Dedifferentiated amniotic fluid mesenchymal stem cell (primary cell): ENCODE measurements at regions not wholly inside any gene's neighbourhood (a gene's known extent, or its start where the extent isn't known, plus 50 kb on each side); places are given as distances from the start of the nearest gene placed in this dataset.
"Not testable (repeated sequence)": the region's sequence is repeated elsewhere in the genome, so short reads cannot be mapped to it uniquely, and the experiment has no call there.

Experiments
- DNase-seq: peaks from one replicate; pipeline ENCODE4 v3.0.0-alpha.2; 2016; ENCODE audit errors: extremely low spot score

DNA sequence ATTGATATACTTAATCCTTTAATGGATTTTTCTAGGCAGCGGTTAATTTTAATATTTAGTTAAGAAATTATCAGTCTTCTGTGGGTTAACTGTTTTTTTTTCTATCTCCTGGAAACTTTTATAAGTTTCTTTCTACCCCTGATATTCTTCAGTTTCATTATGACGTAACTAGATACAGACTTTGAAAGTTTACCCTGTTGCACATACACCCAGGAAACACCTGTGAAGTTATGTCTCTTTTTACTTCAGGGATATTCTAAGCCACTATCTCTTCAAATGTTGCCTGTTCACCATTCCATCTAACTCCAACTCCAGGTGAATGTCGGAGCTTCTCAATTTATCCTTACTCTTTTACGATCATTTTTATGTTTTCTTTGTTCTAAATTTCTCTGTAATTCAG, 329.0 kb downstream of the ICE1 start:
- DNase-seq, result no peak

DNA sequence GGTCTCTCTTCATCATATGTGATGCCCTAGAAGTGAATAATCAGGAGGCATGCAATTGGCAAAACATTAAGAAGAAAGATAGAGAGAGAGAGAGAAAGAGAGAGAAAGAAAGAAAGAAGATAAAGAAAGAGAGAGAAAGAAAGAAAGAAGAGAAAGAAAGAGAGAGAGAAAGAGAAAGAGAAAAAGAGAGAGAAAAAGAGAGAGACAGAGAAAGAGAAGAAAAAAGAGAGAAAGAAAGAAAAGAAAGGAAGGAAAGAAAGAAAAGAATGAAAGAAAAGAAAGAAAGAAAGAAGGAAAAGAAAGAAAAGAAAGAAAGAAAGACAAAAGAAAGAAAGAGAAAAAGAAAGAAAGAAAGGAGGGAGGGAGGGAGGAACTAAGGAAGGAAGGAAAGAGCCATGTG, 318.9 kb downstream of the ICE1 start:
- no peak for DNase-seq

DNA sequence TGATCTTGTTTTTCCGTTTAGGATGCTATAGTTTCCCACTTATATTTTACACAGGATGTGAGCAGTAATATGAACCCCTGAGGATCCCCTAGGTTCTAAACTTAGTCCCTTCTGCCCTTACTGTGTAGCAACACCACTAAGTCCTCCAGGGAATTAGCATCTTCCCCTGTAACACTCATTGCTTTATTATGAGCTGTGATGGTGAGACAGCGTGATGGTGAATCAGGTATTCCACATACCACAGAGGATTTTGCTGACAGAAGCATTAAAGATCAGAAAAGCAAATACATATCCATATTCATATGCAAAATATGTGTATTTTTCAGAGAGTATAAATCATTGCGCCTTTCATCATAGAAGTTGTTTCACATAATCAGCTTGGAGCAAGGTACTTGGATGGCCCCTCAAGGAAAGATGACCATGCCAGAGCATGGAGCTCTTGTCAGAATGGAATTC, 317.0 kb downstream of the ICE1 start:
- no peak for DNase-seq

DNA sequence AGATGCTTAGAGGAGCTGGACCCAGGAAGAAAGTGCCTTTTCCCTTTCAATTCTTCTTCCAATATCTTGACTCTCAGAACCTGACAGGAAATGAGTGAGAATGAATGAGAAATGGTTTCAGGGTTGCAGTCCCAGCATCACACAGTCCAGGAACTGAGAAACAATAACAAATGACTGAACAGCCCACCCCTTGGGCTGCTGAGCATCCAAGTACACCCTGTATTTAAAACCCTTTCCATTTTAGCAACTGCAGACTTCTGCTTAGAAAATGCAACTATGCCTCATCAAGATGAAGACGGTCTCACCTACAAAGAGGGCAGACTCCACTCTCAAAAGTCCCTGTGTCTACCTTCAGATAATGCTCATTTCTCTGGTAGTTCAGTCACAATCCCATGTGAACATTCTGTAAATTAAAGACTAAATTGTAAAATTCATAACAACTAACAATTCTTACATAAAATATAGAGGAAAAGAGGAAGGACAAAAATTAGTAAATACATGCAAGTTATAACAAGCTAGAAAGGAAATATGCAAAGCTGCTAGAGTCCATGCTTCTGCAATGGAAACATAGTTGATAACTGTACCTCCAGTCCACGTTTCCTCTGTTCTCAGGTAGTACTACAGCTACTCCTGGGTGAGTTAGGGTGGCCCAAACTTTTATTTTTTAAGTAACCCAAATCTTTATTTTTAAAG, 316.5 kb downstream of the ICE1 start:
- no peak for DNase-seq

DNA sequence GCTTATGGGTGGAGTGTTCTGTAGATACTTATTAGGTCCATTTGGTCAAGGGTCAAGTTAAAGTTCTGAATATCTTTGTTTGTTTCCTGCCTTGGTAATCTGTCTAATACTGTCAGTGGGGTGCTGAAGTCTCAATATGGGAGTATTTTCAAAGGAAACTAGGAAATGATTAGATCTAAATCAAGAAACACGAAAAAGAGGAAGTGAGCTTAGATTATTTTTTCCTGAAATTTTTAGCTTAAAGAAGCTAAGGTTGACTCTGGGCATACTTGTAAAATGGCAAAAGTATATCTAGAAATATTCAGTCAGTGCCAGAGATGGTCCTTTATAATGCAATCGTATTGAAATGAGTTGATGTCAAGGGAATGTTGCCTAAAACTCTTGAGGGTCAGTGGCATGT, 313.5 kb downstream of the ICE1 start:
- DNase-seq, result no peak

DNA sequence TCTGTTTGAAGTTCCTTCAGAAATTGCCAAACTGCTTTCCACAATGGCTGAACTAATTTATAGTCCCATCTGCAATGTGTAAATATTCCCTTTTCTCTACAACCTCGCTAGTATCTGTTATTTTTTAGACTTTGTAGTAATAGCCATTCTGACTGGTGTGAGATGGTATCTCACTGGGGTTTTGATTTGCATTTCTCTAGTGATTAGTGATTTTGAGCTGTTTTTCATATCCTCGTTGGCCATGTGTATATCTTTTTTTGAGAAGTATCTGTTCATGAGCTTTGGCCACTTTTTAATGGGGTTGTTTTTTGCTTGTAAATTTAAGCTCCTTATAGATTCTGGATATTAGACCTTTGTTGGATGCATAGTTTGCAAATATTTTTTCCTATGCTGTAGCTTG, 310.6 kb downstream of the ICE1 start:
- not testable (repeated sequence) for DNase-seq

DNA sequence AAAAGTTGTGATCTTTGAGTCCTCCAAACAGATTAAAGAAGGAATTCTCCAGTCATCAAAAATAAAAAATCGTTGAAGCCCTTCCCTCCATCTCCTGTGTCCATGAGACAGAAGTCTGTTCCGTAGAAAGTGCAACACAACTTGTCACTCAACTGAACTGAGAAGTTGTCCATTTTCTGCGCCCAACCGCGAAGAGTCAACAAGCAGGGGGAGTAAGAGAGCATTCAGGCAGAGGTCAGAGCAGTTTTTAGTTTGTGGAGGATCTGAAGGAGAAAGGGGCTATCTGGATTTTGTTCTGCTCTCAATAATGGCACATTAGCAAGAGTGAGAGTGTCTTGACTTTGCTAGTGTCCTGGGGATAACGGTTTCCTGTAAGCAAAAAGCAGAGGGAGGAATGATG, 303.9 kb downstream of the ICE1 start:
- no peak for DNase-seq

DNA sequence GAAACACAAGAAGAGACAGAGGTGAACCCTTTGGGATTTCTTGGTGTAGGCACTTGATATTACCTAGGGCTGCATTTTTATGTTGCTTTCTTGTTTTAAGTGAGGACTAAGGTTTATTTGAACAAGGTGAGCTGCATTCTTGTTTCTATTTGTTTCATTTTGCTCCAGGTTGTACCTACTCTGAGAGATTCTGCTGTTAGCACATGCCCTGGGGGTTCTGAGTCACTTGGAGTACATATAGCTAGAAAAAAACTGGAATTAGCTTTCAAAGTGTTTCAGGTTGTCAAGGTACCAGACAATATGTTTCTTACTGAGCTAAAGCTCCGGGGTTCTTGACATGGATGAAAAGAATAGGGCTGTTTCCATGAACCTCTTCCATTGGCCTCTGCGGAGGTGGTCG, 299.4 kb downstream of the ICE1 start:
- DNase-seq, result no peak

DNA sequence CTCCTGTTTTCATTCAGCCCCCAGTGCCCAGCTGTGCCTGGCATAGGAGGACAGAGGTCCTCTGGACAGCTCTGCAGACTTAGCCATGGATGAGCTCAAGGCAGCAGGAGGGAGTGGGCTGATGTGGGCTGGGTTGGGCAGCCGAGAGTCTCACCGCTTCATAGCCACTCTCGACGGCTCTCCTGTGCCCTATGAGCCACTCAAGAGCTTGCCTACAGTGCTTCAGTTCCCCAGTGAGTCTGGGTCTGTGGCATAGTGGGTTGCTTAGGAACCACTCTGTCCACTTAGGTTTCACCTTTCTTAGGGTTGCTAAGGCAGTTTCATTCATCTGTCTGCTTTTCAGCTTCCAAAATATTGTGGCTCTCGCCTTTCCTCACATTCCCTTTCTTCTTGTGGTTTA, 296.8 kb downstream of the ICE1 start:
- no peak for DNase-seq

DNA sequence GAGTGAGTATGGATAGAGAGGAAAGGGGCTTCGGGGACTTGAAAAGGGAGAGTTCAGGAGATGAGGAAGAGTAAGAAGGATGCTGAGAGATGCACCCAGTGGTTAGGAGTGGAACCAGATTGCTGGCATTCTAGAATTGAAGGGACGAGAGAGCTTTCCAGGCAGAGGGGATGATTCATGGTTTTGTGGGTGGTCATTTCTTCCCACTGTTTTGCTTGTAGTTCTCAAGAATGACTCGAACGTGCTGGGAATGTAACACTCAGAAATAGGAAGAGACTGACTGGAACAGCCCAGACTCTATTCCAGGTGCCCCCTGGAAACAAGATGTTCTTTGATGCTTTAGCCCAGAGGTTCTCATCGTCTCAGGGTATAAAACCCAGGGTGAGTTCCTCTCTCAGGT, 294.2 kb downstream of the ICE1 start:
- no peak for DNase-seq

DNA sequence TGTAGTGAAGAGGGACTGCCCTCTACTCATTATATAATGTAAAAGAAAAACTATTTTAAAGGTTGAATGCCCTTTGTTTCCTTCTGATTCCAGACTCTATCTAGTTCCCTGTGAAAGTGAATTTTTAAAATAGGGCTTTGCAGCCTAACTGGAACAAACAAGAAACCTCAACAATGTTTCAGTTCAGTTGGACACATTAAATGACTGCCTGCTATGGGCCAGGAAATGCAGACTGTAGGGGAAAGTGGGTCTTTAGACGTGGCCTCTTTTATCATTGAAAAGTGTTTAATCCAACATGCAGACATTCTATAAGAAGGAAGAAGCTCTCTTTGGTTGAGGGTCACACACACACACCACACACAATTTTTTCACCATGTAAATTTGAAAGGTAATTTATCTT, 289.1 kb downstream of the ICE1 start:
- DNase-seq, result no peak

DNA sequence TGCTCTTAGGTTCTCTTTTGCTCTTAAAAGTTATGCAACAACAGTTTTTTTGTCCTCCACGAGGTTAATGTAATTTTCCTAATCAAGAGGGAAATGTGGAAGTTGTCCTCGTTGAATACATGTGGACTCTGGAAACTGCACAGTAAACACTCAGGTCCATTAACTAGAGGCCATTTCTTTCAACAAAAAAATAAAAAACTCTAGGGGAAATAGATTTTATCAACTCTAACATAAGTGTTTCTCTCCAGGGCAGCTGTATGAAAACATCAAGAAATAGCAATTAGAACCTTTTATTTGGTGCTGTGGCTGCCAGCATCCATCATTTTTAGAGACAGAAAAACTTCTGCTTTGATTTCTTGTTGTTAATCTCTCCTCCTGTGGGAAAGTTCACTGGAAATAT, 288.6 kb downstream of the ICE1 start:
- DNase-seq, result no peak

DNA sequence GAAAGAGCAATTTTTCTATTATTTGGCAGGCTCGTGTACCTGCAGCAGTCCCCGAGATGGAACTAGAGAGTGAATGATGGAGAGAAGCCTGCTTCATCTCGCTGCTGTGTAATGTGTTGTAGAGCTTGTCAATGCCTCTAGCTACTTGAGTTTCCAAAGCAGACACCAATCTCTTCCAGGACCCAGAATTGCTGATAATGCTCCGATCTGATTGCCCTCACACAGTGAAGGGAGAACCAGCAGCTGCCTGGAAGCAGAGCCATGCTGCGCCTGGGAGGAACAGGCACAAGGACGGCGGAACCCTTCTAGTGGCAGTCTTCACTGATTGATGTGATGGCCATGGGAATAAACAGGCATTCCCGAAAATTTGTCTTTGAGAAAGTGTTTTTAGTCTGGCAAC, 288.0 kb downstream of the ICE1 start:
- DNase-seq, result no peak

DNA sequence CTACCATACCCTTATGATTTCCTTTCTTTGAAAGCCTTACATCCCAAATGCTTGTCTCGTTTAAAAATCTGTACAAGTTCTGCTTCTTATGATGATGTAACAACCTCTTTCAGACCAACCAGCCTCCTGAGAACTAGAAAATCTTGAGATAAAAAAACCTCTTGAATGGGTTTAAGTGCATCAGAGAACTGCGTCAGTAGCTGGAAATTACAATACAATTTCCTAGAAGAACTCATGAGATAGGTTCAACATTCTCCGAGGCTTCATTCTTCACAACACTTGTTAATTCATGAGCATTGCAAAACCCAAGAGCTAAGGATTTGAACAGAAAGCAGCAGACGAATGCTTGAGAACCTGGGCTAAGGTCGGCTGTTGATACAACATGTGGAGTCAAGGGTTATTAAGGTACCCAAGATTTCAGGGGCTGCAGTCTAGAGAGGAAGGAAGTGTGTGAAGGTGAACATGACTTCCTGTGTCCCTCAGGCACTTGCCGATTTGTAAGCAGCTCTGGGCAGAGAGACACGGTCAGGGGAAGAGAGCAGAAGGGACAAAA, 286.0 kb downstream of the ICE1 start:
- DNase-seq, result no peak

DNA sequence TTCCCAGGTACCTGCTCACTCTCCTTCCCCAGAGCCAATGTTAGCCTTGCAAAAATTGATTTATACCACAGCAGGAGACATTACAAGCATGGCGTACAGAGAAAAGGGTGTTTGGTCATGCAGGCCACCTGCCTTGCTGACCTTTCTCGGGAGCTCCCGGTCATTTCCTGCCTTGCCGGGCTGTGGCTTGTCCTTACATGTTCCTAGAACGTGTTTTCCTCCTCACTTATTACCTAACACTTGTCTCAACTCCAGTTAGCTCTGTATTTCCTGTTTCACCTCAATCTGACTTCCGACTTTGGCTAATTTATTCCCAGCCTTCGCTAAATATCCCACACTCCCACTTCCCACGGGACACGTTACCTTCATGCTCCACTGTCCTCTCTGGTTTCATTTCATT, 282.5 kb downstream of the ICE1 start:
- no peak for DNase-seq

DNA sequence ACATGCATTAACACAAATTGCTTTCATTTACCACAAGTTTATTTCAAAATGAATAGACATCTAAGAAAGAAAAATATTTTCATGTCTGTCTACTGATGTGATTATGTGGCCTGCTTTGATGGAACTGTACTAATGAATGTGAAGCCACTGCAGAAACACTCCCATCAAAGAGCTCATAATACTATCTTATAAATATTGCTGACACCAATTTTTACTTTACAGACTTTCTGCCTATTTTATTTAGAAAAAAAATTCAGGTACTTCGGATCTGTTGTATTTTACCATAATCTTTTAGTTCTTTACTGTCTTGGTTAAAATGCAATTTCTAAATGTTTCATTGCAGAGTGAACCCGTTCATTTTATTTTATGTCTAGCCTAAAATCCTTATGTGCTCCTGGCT, 281.9 kb downstream of the ICE1 start:
- DNase-seq, result no peak

DNA sequence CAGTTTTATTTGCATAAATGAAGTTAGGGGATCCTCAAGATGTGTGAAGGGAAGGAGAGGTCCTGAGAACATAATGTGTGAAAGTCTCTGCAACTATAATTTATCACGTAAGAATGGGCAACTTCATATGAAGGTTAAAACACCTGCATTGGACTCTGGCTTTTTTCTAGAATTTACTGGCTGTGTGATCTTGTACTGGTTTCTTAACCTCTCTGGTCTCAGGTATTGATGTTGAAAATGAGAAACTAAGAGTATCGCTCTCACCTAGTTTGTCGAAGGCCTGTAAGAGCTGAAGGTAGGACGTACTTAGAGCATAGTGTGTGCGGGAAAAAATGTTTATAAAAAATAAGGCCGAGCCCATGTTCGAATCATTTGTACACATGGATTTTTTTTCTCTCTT, 280.5 kb downstream of the ICE1 start:
- DNase-seq, result no peak

DNA sequence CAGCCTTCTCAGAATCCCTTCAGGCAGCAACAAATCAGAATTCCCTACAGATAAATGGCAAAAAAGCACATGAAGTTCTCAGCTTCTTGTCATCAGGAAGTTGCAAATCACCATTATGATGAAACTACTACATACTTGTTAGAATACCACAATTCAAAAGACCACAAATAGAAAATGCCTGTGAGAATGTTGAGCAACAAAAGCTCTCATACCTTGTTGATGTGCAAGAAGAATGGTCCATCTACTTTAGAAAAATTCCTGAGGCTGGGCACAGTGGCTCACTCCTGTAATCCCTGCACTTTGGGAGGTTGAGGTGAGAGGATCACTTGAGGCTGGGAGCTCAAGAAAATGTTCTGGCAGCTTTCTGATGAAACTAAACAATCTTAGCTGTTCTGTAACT, 278.1 kb downstream of the ICE1 start:
- DNase-seq, result no peak

DNA sequence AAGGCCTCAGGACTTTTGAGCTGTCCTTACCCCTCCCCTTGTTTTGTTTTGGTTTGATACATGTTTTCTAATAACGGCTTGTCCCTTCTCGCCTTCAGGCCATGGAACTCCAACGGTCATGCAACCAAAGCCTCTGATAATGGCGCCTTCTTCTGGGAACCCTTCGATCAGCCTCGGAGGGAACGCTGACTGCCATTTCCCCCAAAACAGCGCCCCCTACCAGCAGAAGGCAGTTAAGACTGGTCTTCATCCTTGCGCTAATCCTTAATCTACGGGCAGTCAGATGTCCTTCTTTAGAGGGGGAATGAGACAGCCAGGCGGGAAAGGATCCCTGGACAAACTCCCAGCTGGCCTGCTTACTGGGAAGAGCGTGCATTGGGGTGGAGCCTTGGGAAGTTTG, 276.6 kb downstream of the ICE1 start:
- no peak for DNase-seq

DNA sequence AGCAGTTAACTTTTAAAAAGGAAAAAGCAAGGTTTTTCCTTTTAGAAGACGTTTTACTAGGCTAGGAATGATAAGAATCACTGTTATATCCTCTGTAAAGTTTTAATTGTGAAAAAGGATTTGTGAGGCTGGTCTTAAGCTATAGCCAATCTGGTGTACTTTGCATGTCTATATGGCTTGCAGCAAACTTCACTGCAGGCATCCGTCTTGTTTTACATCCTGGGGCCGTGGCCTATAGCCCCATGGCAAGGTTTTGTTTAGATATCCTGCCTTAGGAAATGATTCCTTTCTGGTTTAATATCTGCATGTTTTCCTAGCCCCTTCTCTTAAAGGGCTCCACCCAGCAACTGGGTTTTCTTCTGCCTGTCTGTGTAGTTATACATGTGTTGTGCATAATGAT, 272.8 kb downstream of the ICE1 start:
- DNase-seq, result no peak

DNA sequence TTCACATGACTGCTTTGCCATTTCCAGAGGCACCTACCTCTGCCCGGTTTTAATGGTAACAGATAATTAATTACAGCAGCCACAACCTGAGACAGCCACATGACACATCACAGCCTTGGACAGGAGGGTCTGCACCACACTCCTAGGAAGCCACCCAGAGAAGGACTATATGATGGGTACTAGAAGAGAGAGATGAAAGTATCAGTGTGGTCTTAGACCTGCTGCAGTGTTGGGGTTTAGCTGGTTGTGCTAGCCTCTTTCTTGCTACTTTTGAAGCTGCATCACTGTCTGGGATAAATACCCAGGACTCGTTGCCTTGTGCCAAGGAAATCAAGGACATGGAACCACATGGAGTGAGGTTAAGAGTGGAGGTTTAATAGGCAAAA, 266.4 kb downstream of the ICE1 start:
- no peak for DNase-seq

DNA sequence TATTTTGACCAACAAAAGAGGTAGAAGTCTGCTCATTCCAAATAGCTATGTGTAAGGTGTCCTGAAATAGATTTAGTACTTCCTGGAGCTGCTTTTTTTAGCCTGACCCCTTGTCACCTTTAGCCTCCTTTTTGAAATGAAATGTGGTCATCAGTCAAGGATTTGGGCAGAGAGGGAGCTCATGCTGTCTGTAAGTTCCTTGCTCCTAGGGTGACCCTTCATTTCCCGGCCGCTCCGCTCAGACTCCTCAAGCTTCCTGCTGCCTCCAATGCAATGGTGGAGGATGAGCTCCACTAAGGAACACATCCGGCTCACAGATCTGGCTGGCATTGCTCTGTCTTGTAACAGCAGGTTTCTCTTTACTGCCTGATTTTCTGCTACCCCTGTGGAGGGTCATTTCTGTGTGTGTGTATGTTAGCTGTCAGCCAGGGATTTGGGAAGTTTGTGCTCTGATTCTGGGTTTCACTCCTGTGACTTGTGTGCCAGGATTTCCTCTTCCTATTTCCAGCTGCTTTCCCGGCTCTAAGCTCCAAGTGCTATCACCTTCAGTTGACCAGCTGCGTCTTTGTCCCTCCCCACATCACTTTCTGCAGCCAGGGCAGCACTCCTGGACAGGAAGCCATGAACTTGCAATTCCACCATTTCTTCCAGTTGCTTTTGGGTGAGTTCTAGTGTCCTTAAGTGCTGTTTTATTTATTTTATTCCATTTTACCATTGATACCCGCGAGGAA, 265.9 kb downstream of the ICE1 start:
- no peak for DNase-seq

DNA sequence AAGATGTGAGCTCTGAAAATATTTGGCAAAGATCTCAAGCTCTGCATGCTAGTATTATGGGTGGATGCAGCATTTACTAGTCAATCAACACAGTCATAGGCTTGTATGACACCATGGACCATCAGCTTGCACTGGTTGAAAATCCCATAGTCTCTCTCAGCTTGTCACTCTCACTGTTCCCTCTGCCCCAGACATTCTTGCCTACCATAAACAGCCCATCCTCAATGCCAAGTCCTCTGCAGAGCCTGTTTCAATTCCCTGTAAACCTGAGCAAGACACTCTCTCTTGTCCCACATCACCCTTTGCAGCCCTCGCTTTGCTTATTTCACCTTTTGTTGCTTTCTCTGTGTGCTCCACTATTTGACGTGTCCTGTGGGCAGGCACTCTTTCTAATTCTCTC, 264.6 kb downstream of the ICE1 start:
- no peak for DNase-seq

DNA sequence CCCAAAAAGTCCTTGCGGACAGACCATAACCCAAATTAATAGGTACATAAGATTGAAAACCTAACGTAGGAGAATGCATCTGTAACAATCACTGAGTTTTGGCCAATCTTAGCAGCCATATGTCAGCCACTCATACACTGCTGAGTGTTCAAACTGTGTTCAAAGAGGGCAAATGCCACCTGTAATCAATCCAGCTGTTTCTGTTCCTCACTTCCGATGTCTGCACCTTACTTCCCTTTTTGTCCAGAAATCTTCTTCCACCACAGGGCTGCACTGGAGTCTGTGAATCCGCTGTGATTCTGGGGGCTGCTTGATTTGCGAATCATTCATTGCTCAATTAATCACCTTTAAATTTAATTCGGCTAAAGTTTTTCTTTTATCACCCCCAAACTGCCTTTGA, 263.9 kb downstream of the ICE1 start:
- no peak for DNase-seq
